AG04450 (cell line): ENCODE measurements at regions not wholly inside any gene's neighbourhood (a gene's known extent, or its start where the extent isn't known, plus 50 kb on each side); places are given as distances from the start of the nearest gene placed in this dataset.
"Not testable (repeated sequence)": the region's sequence is repeated elsewhere in the genome, so short reads cannot be mapped to it uniquely, and the experiment has no call there.

Source experiments
- CTCF ChIA-PET: fragments of 300-600, 350-600 bp; formaldehyde crosslinking; extraction: SDS; loops from one replicate; lab custom pipeline; 2022; ENCODE audit warnings: antibody characterized with exemption, inconsistent platforms; lab: Charles Lee
- POLR2A ChIA-PET: fragments of 350-600 bp; formaldehyde crosslinking; extraction: SDS; loops from one replicate; lab custom pipeline; 2021; ENCODE audit warnings: antibody characterized with exemption, inconsistent platforms; lab: Yijun Ruan, JAX
- DNase-seq: peaks from one replicate; pipeline ENCODE4 v3.0.0-alpha.2; 2011; ENCODE audit warnings: low read depth, low spot score
- H3K27ac ChIP-seq: one replicate; pipeline ENCODE4 v1.5.1; 2012; ENCODE audit warnings: low read depth, low read length, control low read depth
- H3K27me3 ChIP-seq: one replicate; pipeline ENCODE4 v1.6.0; 2012; ENCODE audit warnings: low read length; ENCODE audit not compliant: control insufficient read depth, insufficient read depth
- H3K4me3 ChIP-seq: 2 replicates; pipeline ENCODE4 v1.5.1; 2011; ENCODE audit warnings: mild to moderate bottlenecking, low read depth, low read length, control low read depth
- H3K9me3 ChIP-seq: 2 replicates; pipeline ENCODE4 v1.5.1; 2012; ENCODE audit warnings: low read length; ENCODE audit not compliant: control insufficient read depth, insufficient read depth
- CTCF ChIP-seq: IDR thresholded peaks from 2 replicates; pipeline ENCODE4 v1.5.1; 2011; ENCODE audit warnings: low read depth, low read length, control low read depth, inconsistent platforms

GRCh38 chr18:22065311-22065710 lies 104.1 kb upstream of the GATA6 start:
- POLR2A ChIA-PET: no interaction called here
- CTCF ChIA-PET: no interaction called here
- TF ChIP-seq CTCF: no peak

GRCh38 chr18:22066083-22066485 lies 103.3 kb upstream of the GATA6 start:
- ChIA-PET CTCF (no interaction called here), POLR2A (no interaction called here)
- H3K4me3 ChIP-seq: no peak overlapping the region
- no peak overlapping the region for H3K27ac ChIP-seq
- H3K9me3 ChIP-seq: no peaks in the 10 kb centered on the region
- H3K27me3 ChIP-seq: peaks cover 8% of the 10 kb centered on the region
- no peak for DNase-seq
- no peak for TF ChIP-seq CTCF

More at GRCh38 chr18:22065311-22065710, 104.1 kb upstream of the GATA6 start:
- Histone ChIP-seq H3K9me3 (no peaks in the 10 kb centered on the region), H3K27me3 (peaks cover 7% of the 10 kb centered on the region), H3K27ac (no peak overlapping the region), H3K4me3 (no peak overlapping the region)
- no peak for DNase-seq

GRCh38 chr18:22067109-22067508 lies 102.3 kb upstream of the GATA6 start:
- H3K27ac ChIP-seq: no peak overlapping the region
- no peak for TF ChIP-seq CTCF
- CTCF ChIA-PET: no interaction called here
- H3K9me3 ChIP-seq: no peaks in the 10 kb centered on the region
- DNase-seq: no peak
- peaks cover 6% of the 10 kb centered on the region for H3K27me3 ChIP-seq
- POLR2A ChIA-PET: no interaction called here
- no peak overlapping the region for H3K4me3 ChIP-seq

GRCh38 chr18:22067682-22068081 lies 101.7 kb upstream of the GATA6 start:
- POLR2A ChIA-PET: no interaction called here
- Histone ChIP-seq H3K27me3 (peaks cover 6% of the 10 kb centered on the region), H3K27ac (no peak overlapping the region), H3K9me3 (no peaks in the 10 kb centered on the region), H3K4me3 (no peak overlapping the region)
- CTCF ChIA-PET: no interaction called here
- no peak for DNase-seq
- no peak for TF ChIP-seq CTCF

- H3K9me3 ChIP-seq, H3K27ac ChIP-seq, H3K4me3 ChIP-seq, DNase-seq, POLR2A ChIA-PET, CTCF ChIA-PET, H3K27me3 ChIP-seq: not testable (repeated sequence)
Observed at GRCh38 chr18:22068784-22069183, 100.6 kb upstream of the GATA6 start.

- Histone ChIP-seq H3K4me3 (no peak overlapping the region), H3K27ac (no peak overlapping the region), H3K27me3 (peaks cover 4% of the 10 kb centered on the region), H3K9me3 (no peaks in the 10 kb centered on the region)
- no peak for TF ChIP-seq CTCF
- ChIA-PET POLR2A (no interaction called here), CTCF (no interaction called here)
- DNase-seq: no peak
Observed at GRCh38 chr18:22069916-22070315, 99.5 kb upstream of the GATA6 start.
